ENCODE measurements at regions not wholly inside any gene's neighbourhood (a gene's known extent, or its start where the extent isn't known, plus 50 kb on each side); places are given as distances from the start of the nearest gene placed in this dataset.

- DNase-seq (ENCODE audit: low spot score) = no peak
These were observed 227.2 kb downstream of the SLC6A15 start for GRCh38 chr12:84685379-84685778.

GRCh38 chr12:84676787-84677186 is 235.8 kb downstream of the SLC6A15 start:
- no peak for DNase-seq (ENCODE audit: low spot score)

GRCh38 chr12:84661786-84662185 is 250.8 kb downstream of the SLC6A15 start:
- DNase-seq (ENCODE audit: low spot score) = no peak

- no peak for DNase-seq (ENCODE audit: low spot score)
These were observed 252.5 kb downstream of the SLC6A15 start for GRCh38 chr12:84660139-84660538.

DNA sequence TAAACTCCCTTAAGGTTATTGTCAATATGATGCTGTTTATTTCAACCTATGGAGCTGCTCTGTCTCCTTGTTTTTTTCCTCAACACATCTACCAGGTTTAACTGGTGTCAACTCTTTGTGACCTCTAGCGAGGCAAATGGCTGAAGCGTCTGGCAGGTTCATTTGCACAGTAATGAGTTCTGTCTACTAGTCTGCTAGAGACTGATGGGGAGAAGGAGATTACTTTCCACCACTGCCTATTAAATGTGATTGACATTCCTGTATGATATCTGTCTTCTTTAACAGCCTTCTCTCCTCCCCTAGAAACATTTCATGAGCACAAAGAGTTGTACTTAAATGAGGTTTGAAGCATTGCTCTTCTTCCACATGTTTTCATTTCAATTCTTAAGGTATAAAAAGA is 253.7 kb downstream of the SLC6A15 start:
- DNase-seq (ENCODE audit: low spot score) = no peak

DNA sequence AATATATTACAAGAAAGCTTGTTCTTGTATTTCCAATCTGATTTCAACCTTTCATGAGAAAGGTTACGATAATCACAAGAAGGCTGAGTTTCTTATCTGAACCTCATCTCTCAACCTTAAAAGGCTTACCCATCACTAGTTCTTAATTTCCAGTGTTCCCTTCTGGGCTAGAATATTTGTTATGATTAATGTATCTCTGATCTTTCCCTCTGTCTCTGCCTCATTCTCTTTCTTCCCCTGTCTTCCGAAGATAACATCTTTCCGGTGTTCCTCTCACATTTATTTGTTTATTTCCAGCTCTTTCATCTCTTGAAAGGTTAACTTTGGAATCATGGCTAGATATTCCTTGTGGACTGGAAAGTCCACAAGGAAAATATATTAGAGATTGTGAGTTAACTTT is 255.9 kb downstream of the SLC6A15 start:
- no peak for DNase-seq (ENCODE audit: low spot score)

DNA sequence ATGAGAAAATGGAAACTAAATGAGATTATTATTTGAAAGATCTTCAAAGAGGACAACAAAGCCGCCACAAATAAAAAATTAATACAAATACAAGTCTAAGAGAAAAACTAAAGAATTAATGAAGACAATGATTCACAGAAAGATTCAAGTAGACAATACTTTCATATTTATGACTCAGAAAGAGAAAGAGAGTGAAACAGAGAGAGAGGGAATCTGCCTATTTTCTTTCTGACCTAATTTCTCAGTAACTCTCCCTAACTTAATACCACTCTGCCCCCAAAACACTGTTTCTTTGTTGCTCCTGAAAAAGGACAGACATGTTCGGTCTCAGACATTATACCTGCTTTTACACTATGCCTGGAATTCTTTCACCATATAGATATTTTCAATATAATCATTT is 259.1 kb downstream of the SLC6A15 start:
- no peak for DNase-seq (ENCODE audit: low spot score)

GRCh38 chr12:84648425-84648824 is 264.2 kb downstream of the SLC6A15 start:
- DNase-seq (ENCODE audit: low spot score) = no peak

DNA sequence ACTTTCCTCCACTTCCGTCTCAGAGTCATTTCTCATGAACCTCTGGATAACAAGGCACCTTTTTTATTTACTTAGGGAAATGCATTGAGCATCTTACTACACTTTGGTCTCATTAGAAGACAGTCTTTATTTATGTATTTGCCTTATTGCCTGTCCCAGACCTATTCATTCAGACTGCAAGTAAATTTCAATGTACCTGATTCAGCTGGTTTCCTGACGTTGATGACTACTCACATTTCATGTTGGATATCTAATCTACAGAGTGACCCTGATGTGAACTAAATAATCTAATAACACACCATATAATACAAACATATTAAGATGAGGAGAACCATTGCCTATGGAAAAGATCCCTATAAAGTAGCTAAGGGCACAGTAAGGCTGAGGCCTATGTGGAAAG is 267.7 kb downstream of the SLC6A15 start:
- no peak for DNase-seq (ENCODE audit: low spot score)

DNA sequence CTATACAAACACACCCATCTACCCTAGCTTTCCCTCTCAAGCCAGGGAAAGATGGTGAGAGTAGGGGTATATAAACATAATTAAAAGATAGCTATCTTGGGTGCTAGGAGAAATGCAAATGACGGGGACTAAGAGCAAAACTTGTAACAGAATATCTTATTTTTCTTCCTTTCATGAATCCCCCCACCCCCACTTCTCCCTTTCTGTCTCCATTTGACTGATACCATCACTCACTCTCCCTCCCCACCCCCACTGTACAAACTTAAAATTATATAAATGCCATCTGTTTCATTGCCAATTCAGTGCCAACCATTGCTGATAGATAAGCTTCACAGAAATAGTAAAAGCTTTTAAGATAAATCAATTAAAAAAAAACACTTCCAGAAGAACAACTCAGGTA is 268.6 kb downstream of the SLC6A15 start:
- no peak for DNase-seq (ENCODE audit: low spot score)

GRCh38 chr12:84641940-84642545 is 270.6 kb downstream of the SLC6A15 start:
- no peak for DNase-seq (ENCODE audit: low spot score)

DNA sequence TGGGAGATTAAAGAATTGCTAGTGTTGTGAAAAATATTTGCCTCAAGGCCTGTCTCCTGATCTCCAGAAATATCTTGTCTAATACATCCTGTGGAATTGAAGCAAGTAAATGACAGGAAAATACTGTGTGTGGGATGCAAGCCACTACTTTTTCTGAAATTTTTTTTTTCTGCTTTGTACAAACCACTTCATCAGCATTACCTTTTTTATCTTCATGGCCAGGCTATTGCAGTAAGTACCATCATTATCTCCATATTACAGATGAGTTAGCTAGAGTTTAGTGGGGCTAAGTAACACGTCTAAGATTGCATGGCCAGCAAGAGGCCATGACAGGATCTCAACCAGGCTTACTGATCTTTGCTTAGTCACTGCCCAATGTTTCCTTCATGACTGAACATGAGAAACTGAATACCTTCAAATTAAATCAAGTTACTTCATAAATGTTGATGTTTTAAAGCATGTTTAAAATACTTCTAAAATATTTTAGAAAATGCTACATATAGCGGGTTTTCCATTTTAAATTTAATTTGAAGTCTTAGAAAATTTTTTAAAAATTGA is 273.7 kb downstream of the SLC6A15 start:
- no peak for DNase-seq (ENCODE audit: low spot score)

DNA sequence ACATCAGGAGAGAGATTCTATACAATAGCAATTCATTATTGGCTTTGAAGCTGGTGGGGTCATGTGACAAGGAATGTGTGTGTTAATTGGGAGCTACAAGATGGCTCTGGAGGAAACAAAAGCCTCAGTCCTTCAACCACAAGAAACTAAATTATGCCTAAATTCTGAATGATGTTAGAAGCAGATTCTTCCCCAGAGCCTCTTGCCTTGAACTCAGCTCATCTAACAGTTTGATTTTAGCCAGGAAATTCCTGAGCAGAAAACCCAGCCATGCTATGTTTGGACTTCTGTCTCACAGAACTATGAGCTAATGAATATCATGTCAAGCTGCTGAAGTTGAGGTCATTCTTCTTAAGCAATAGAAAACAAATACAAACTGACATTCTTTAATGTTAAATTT is 274.7 kb downstream of the SLC6A15 start:
- peak; percentile 7 for DNase-seq (ENCODE audit: low spot score)

- DNase-seq (ENCODE audit: low spot score) = peak; percentile 26
These were observed 275.8 kb downstream of the SLC6A15 start for GRCh38 chr12:84636801-84637290.

DNA sequence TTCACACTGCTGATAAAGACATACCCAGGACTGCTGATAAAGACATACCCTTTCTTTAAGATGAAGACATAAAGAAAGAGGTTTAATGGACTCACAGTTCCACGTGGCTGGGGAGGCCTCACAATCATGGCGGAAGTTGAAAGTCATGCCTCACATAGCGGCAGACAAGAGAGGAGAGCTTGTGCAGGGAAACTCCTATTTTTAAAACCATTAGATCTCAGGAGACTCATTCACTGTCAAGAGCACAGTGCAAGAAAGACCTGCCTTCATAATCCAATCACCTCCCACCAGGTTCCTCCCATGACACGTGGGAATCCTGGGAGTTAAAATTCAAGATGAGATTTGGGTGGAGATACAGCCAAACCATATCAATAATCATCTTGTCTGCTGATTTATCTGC is 278.1 kb downstream of the SLC6A15 start:
- no peak for DNase-seq (ENCODE audit: low spot score)

GRCh38 chr12:84632556-84632955 is 280.0 kb downstream of the SLC6A15 start:
- DNase-seq (ENCODE audit: low spot score) = no peak

- DNase-seq (ENCODE audit: low spot score) = no peak
These were observed 281.6 kb downstream of the SLC6A15 start for GRCh38 chr12:84631020-84631419.

DNA sequence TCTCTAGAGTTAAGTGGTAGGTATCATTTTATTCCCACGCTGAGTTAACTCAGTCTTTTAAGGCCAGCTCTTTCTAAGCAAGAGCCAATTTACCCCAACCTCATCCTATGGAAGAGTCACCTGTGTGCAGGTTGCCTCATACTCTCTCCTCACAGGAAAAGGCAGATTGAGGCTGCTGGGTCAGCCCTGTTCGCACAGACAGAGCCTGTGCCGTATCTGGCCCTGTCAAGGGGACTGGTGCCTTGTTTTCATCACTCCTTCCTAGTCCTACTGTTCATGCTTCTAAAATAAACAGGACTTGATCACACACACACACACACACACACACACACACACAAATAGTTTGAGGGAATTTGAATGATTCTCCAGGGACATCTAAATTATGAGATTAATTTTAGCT is 285.0 kb downstream of the SLC6A15 start:
- no peak for DNase-seq (ENCODE audit: low spot score)

- no peak for DNase-seq (ENCODE audit: low spot score)
These were observed 288.0 kb downstream of the SLC6A15 start for GRCh38 chr12:84624601-84625000.

- no peak for DNase-seq (ENCODE audit: low spot score)
These were observed 293.5 kb downstream of the SLC6A15 start for GRCh38 chr12:84619053-84619571.

DNA sequence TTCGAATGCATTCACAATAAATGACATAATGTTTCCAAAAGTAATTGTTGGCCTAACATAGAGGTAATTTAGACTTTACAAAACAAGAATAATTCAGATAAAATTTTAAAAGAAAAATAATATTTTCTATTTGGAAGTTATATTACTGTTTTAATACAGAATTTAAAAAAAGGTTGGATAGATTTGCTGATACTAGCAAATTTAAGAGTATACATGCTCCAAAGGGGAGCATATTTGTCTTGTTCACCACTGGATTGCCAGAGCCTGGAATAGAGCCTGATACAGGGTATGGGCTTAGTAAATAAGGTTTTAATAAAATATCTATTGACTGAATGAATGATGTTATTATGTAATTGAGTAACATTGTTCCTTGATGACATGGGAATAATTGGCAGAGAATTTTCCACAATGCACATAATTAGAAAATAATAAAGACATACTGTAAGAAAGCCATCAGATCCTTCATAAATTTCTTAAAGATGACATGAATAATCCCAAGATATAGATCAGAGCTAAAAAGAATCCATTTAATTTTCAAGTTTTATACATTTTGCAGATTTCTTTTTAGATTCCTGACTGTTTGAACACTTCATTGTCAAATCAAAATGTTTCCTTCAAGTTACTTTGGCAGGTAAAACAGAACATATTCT is 305.3 kb downstream of the SLC6A15 start:
- no peak for DNase-seq (ENCODE audit: low spot score)

DNA sequence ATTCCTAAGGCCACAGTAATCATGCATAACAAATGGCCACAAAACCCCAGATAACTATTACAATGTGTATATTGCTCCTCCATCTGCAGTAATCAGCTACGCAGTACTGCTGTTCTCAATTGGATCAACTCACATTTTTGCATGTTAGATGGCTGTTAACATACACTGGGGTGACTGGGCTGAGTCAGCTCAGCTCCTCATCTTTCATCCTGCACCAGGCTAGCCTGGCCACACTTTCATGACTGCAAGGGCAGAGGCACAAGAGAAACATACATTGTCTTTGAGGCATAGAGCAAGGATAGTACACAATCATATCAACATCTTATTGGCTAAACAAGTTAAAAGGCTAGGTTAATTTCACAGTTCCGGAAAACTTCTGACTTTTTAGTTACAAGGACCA is 306.6 kb downstream of the SLC6A15 start:
- DNase-seq (ENCODE audit: low spot score) = no peak

GRCh38 chr12:84604551-84604950 is 308.0 kb downstream of the SLC6A15 start:
- peak; percentile 12 for DNase-seq (ENCODE audit: low spot score)
